HG03280 (cell line): ENCODE measurements at regions not wholly inside any gene's neighbourhood (a gene's known extent, or its start where the extent isn't known, plus 50 kb on each side); places are given as distances from the start of the nearest gene placed in this dataset.
"Not testable (repeated sequence)": the region's sequence is repeated elsewhere in the genome, so short reads cannot be mapped to it uniquely, and the experiment has no call there.

Source experiments
- ATAC-seq: cut with Tn5 transposase; IDR thresholded peaks from one replicate; pipeline ENCODE4 v1.9.1; 2021; ENCODE audit warnings: mild to moderate bottlenecking, moderate library complexity; ENCODE audit not compliant: unreplicated experiment

DNA sequence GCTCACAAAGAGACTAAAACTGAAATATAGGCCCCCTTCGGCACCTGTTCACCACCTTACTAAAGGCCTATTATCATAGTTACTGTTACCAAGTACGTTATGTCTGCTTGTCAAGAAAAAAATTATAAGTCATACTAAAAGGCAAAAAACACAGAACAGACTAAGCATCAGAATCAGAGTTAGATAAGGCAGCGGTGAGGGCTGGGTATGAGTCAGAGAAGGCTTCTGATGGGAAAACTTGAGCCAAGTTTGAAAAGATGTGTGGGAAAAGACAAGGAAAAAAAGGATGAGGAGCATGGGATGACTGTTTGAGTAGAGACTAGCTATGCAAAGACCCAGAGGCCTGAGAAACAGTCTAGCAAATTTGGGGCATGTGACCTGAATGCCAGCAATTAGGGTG lies 387.2 kb upstream of the SGO1 start:
- no peak for ATAC-seq

DNA sequence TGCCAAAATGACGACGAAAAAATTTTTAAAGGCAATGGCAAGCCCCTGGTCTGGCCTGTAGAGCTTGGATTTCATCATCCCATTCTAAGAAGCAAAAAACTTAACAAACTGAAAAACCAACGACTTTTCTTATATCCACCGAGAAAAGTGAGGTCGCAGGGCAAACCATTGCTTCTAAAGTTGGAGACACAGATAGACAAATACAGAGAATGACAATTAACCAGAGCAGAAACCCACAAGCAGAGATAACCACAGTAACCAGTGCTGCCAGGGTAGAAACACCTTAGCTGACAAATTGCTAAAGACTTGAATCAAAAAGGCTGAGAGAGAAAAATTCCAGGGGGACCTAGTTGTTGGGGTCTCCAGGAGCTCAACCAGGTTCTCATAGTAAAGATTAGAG lies 386.5 kb upstream of the SGO1 start:
- ATAC-seq, result no peak

DNA sequence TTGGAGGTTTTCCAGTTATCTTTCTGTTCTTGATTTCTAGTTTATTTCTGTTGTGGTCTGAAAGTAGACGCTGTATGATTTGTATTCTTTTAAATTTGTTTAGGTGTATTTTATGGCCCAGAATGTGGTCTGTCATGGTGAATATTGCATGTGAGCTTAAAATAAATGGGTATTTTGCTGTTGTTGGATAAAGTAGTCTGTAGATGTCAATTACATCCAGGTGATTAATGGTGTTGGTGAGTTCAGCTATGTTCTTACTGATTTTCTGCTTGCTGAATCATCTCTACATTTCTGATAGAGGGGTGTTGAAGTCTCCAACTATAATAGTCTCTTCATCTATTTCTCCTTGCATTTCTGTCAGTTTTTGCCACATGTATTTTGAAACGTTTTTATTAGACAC lies 383.3 kb upstream of the SGO1 start:
- no peak for ATAC-seq

DNA sequence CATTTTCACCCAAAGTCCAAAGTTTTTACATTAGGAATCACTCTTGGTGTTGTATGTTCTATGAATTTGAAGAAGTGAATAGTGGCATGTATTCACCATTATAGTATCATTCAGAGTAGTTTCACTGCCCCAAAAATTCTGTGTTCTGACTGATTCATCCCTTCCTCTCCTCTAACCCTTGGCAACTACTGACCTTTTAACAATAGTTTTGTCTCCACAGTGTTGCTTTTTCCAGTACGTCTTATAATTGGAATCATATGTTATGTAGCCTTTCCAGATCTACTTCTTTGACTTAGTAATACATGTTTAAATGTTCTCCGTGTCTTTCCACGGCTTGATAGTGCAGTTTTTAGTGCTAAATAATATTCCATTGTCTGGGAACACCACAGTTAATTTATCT lies 379.0 kb upstream of the SGO1 start:
- ATAC-seq, result no peak

DNA sequence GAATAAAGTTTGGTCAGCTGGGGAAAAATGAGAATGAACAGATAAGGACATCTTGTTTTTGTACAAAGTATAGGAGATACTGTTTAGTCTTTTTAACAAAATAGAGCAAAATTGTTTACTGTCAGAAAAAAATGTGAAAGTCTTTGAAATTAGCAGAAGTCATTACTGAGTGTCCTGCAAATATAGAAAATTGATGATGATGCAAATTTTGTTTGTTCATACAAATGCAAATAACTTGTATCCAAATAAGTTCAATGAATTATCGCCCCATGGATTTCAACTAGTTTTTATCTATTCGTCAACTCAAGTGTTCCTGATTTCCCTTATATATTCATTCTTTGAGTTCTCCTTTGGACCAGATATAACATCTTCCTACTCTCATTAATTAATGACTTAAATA lies 378.0 kb upstream of the SGO1 start:
- no peak for ATAC-seq

DNA sequence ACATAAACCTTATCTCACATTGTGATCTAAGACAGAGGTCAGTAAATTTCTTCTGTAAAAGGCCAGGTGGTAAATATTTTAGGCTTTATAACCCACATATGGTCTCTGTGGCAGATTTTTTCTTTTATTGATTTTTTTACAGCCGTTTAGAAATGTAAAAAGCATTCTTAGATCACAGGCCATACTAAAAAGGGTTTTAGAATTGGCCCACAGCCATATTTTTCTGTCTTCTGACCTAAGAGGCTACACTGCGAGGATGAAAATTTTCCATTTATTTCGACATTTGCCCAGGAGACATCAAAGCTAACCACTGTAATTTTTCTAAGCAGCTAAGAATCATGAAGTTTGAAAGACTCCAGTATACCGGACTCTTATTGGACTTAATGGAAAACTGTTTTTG lies 377.2 kb upstream of the SGO1 start:
- ATAC-seq, result no peak

DNA sequence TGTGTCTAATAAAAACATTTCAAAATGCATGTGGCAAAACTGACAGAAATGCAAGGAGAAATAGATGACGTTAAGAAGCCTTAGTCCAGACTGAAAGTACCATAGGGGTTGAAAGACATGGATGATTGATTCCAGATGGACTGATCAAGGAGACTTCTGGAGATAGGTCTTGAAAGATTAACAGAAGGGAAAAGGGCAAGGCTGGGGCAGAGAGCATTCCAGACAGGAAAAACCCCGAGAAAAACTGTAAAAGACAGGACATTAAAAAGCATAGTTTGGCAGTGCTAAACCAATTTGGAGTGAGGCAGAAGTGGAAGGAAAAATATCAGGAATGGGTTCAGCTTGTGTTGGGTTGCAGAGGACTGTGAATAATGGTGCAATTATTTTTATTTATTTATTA lies 375.2 kb upstream of the SGO1 start:
- no peak for ATAC-seq

DNA sequence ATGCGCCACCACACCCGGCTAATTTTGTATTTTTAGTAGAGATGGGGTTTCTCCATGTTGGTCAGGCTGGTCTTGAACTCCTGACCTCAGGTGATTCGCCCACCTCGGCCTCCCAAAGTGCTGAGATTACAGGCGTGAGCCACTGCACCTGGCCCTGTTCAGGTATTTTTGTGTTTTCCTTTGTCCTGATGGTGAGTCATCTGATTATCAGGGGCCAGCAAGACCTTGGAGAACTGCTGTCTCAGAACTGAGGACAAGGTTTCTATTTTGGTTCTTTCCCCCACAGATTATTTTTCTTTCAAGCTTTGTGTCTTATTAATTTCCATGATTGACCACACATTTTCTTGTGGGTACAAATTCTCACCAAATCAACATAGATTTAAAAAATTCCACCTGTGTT lies 374.4 kb upstream of the SGO1 start:
- ATAC-seq, result not testable (repeated sequence)

DNA sequence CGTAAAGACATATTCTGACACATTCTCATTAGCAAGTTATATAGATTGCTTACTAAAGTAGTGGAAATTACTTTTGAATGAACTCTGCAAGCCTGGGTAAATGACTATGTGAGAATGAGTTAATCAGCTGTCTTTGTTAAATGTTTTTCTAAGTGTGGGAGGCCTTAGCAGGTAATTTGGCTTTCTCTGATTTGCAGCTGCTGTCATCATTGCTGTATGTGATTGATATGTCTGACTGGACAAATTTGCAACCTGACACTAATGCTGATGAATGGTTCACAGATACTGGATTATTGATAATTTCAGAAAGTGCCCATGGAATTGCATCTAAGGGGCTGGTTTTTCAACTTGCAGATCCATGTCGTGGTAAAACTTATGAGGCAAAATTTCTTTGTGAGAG lies 372.2 kb upstream of the SGO1 start:
- ATAC-seq, result no peak

DNA sequence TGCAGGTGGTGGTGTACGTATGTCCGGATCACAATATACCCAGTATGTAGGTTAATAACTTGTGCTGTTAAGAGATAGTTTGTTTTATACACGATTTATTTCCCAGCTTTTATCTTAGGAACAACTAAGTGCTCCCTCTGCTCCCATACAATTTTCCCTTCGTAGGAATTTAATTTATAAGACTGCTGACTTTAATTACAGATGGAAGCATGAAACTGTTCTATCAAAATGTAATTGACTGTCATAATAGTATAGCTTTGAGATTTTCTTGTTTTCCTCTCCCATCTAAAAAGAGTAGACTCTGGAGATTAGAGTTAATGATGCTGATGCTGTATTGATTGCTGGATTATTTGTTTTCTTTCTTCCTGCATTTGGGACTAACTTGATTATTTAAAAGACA lies 370.7 kb upstream of the SGO1 start:
- ATAC-seq, result no peak

DNA sequence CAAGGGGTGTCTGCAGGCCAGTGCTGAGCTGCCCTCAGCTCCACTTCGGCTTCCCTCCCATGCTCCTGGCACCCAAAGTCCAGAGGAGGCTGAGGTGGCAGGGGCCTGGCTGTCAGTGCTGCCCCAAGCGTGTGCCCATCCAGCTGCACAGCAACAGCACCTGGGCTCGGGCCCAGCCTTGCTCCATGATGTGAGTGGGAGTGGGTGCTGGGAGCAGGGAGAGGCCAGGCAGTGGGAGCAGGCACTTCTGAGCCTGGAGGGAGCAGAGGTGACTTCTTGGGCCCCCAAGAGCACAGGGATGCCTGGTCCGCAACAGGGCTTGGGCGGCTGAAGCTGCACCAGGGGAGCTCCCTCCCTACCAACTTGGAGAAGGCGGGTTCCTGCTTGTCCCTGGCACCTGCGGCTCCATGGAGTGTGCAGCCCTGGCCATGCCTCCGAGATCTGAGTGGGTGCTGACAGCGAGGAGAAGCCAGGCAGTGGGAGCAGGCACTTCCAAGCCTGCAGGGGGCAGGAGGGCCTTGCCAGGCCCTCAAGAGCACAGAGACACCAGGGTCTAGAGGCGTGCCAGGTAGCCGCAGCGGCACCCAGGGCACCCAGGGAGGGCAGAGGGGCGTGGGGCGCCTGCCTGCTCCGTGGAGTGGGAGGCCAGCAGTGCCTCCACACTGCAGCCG lies 366.7 kb upstream of the SGO1 start:
- ATAC-seq, result no peak

DNA sequence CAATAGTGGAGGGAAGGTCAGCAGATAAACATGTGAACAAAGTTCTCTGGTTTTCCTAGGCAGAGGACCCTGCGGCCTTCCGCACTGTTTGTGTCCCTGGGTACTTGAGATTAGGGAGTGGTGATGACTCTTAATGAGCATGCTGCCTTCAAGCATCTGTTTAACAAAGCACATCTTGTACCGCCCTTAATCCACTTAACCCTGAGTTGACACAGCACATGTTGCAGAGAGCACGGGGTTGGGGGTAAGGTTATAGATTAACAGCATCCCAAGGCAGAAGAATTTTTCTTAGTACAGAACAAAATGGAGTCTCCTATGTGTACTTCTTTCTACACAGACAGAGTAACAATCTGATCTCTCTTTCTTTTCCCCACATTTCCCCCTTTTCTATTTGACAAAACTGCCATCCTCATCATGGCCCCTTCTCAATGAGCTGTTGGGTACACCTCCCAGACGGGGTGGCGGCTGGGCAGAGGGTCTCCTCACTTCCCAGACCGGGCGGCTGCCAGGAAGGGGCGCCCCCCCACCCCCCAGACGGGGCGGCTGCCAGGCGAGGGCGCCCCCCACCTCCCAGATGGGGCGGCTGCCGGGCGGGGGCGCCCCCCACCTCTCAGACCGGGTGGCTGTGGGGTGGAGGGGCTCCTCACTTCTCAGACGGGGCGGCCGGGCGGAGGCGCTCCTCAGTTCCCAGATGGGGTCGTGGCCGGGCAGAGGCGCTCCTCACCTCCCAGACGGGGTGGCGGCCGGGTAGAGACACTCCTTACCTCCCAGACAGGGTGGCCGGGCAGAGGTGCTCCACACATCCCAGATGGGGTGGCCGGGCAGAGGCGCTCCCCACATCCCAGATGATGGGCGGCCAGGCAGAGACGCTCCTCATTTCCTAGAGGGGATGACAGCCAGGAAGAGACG lies 361.6 kb upstream of the SGO1 start:
- not testable (repeated sequence) for ATAC-seq

DNA sequence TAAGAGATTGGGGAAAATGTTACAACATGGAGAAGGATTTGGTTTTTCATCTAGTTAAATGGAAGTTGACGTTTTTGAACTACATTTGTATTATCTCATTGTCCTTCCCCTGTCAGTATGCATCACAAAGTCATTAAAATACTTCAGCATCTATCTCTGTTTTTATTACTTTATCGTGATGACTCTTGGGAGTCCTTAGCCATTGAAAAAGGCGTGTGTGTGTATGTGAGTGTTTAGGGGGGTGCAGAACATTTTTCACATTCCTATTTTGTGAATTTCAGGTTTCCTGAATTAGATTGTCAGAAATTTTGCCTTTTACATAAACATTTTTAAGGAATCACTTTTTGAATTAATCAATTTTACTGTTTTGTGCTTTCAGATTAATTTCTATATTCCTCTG lies 360.6 kb upstream of the SGO1 start:
- no peak for ATAC-seq

DNA sequence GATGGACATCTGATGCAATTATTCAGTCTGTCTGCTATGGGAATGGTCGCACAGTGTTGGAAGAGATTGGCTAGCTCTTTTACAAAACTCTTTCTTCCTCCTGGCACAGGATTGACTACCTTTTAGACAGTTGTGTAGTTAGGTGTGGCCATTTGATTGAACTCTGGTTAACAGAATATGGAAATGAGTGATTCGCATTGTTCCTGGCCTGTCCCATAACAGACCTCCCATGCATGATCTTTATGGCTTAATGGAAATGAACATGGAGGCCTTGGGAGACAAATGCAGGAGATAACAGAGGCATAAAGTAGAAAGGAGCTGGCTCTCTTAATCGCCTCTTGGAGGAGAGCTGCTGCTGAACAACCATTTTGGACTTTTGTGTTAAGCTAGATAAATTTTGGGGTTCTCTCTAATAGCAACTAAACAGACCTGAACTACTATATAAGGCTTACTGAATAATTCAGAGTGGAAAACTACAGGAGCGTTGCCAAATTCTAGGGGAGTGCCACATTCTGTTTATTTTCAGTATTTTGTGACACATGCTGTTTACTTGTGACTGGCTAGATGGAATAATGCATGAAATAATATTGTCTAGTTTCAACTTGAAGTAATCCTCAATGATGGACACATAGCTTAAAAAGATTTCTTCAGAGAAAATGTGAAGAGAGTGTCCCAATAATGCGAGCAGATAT lies 357.7 kb upstream of the SGO1 start:
- ATAC-seq, result no peak

DNA sequence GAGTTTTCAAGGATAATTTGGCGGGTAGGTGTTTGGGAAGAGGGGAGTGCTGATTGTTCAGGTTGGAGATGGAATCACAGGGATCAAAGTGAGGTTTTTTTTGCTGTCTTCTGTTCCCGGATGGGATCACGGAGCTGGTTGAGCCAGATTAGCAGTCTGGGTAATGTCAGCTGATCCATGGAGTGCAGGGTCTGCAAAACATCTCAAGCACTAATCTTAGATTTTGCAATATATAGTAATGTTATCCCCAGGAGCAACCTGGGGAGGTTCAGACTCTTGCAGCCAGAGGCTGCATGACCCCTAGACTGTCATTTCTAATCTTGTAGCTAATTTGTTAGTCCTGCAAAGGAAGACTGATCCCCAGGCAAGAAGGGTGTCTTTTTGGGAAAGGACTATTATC lies 354.1 kb upstream of the SGO1 start:
- ATAC-seq, result no peak

DNA sequence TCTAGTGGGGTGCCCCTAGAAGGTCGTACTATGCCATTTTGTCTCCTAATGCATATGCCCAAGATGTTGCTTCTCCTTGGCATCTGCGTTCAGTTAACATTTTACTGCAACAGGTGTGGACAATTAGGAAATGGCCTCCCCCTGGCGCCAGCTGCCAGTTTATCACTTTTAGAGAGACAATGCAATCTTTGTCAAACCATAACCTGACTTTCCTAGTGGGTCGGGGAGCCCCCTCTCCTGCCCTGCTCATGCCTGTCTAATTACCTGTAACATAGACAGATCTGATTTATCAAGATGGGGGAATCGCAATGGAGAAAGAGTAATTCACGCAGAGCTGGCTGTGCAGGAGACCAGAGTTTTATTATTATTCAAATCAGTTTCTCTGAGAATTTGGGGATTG lies 353.7 kb upstream of the SGO1 start:
- ATAC-seq, result no peak

DNA sequence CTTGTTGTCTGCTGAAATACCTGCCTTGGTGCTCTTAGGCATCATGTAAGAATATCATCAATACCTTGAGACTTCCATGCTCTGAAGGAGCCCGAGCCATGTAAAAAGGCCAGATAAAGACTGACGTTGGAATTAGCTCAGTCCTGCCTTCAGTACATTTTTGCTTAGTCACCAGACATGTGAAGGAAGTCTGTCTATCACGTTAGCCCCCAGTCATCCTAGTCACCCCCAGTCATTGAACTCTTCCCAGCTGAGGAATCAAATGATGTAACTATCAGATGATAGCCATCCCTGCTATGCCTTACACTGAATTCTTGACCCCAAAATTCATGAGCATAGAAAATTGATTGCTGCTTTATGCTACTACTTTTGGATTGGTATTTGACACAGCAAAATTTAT lies 351.2 kb upstream of the SGO1 start:
- ATAC-seq, result no peak

DNA sequence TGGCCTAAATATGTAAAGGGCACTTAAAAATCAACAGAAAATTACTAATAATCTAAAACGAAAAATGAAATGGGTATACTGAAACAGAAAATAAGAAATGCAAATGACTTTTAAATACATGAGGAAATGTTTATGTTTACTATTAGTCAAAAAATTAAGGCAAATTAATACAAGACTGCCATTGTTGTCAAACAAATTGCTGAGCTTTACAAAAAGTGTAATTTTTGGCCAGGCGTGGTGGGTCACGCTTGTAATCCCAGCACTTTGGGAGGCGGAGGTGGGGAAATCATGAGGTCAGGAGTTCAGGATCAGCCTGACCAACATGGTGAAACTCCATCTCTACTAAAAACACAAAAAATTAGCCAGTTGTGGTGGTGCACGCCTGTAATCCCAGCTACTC lies 343.9 kb upstream of the SGO1 start:
- ATAC-seq, result no peak

DNA sequence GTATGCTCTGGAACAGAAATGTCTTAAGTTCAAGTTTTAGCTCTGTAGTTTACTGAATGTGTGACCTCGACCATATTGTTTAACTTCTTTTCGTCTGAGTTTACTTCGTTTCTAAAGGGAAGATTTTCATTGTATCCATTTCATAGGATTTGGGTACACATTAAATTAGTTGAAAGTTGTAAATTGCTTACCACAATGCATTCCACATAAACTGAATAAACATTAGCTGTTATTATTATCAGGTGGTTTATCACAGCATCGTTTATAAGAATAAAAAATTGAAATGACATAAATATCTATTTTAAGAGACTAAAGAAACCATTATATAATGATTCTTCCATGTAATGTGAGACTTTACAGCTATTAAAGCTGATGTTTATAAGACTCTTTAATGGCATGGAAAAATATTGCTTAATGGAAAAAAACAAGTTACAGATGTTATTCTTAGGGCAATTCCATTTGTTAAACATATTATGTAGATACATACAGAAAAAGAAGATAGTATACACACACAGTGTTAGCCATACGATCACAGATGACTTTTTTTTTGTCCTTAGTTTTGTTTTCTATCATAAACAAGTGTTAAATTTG lies 342.3 kb upstream of the SGO1 start:
- ATAC-seq, result no peak

DNA sequence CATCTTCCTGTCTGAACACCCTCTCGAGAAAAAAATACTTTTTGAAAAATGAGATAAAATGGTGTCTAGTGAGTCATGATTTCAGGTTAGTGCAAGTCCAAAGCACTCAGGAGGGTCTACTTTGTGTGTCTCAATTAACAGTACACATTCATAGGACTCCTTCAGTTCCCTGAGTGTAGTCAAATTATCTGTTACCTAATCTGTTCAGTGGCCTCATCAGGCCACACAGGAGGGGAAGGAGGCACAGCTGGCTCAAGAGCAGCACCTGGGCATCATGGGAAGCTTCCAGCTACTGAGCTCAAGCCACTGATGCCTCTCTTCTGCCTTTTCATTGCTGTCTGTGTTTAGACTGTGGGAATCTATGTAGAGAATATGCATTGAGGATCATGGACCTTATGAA lies 341.4 kb upstream of the SGO1 start:
- no peak for ATAC-seq

DNA sequence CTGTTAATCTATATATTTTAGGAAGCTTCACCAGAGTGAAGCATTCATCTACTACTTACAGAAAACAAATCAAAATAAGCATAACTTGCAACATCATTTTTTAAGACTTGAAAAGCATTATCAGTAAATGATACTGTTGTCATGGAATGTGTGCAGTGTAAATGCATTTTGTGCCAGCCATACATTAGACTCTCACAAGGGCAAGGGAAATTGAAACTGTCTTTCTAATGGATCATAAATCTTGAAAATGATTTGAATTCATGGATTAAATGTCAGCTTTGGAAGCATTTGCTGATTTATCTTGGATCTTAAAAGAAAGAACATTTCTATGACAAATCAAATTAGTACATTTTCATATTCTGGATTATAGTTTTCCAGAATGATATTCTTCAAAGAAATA lies 338.3 kb upstream of the SGO1 start:
- ATAC-seq, result no peak

DNA sequence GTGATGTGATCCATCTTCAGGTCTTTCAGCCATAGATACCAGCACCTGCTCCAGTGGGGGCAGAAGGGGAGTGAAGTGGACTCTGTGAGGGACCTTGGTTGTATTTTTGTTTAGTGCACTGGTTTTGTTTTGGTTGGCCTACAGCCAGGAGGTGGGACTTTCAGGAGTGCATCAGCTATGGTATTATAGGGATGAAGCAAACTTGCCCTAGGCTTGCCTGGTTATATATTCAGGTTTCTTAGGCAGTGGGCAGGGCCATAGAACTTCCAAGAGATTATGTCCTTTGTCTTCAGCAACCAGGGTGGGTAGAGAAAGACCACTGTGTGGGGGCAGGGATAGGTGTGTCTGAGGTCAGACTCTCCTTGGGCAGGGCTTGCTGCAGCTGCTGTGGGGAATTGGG lies 337.3 kb upstream of the SGO1 start:
- no peak for ATAC-seq
